PC-9 (cell line): ENCODE measurements at regions not wholly inside any gene's neighbourhood (a gene's known extent, or its start where the extent isn't known, plus 50 kb on each side); places are given as distances from the start of the nearest gene placed in this dataset.

Experiments used
- BruUV-seq: library from RNA; stranded (reverse); fragments of 400-500 nt; replicated peaks from 2 replicates; lab custom pipeline; 2021; lab: Mats Ljungman, UMichigan
- CTCF ChIA-PET: fragments of 300-600 bp; sonication (Branson Sonifier 250); formaldehyde crosslinking; loops from one replicate; lab custom pipeline; 2022; ENCODE audit warnings: antibody characterized with exemption; lab: Charles Lee
- POLR2A ChIA-PET: fragments of 300-600 bp; sonication (Branson Sonifier 250); formaldehyde crosslinking; loops from one replicate; lab custom pipeline; 2022; ENCODE audit warnings: antibody characterized with exemption; ENCODE audit not compliant: unreplicated experiment; lab: Charles Lee
- DNase-seq, 2 experiments: peaks; one replicate each; pipeline versions ENCODE4 v3.0.0 to v3.0.0-alpha.2; 2015 to 2022; ENCODE audit warnings: mixed read lengths in 1 of 2
- H2AFZ ChIP-seq: fragments of 200-600 bp; sonication (generic); 2 replicates; pipeline ENCODE4 v1.8.1; 2017; ENCODE audit warnings: antibody characterized with exemption
- H3F3A ChIP-seq: fragments of 200-600 bp; sonication (generic); 2 replicates; pipeline ENCODE4 v1.8.1; 2017; ENCODE audit warnings: antibody characterized with exemption, mild to moderate bottlenecking, low read depth; ENCODE audit not compliant: insufficient read depth
- H3K27ac ChIP-seq: fragments of 200-600 bp; sonication (generic); 2 replicates; pipeline ENCODE4 v1.6.1; 2016; ENCODE audit warnings: mixed run types
- H3K27me3 ChIP-seq: fragments of 200-600 bp; sonication (generic); 2 replicates; pipeline ENCODE4 v1.6.1; 2016; ENCODE audit warnings: low read depth, mixed run types; ENCODE audit not compliant: insufficient read depth
- H3K36me3 ChIP-seq: fragments of 200-600 bp; sonication (generic); 2 replicates; pipeline ENCODE4 v1.6.1; 2016; ENCODE audit warnings: low read depth, mixed run types
- H3K4me1 ChIP-seq: fragments of 200-600 bp; sonication (generic); replicated peaks from 2 replicates; pipeline ENCODE4 v1.6.1; 2016; ENCODE audit warnings: mixed run types; ENCODE audit not compliant: insufficient read depth
- H3K4me2 ChIP-seq: fragments of 200-600 bp; sonication (generic); 2 replicates; pipeline ENCODE4 v1.6.1; 2017; ENCODE audit warnings: mixed run types
- H3K4me3 ChIP-seq: fragments of 200-600 bp; sonication (generic); 2 replicates; pipeline ENCODE4 v1.6.1; 2016; ENCODE audit warnings: mixed run types
- H3K79me2 ChIP-seq: fragments of 200-600 bp; sonication (generic); 2 replicates; pipeline ENCODE4 v1.6.1; 2017; ENCODE audit warnings: low read depth, mixed run types
- H3K9me2 ChIP-seq: fragments of 200-600 bp; sonication (generic); 2 replicates; pipeline ENCODE4 v1.8.1; 2017; ENCODE audit warnings: mild to moderate bottlenecking; ENCODE audit not compliant: insufficient read depth
- H3K9me3 ChIP-seq: fragments of 200-600 bp; sonication (generic); 2 replicates; pipeline ENCODE4 v1.8.1; 2016; ENCODE audit warnings: low read depth; ENCODE audit not compliant: insufficient read depth
- H4K20me1 ChIP-seq: fragments of 200-600 bp; sonication (generic); 2 replicates; pipeline ENCODE4 v1.8.1; 2017; ENCODE audit not compliant: insufficient read depth
- EZH2 ChIP-seq: fragments of 200-600 bp; sonication (generic); IDR thresholded peaks from 2 replicates; pipeline ENCODE4 v1.8.0; 2017; ENCODE audit warnings: antibody characterized with exemption, low read depth
- intact Hi-C: fragments of 100-400 bp; cut with micrococcal nuclease; formaldehyde crosslinking; loops from one replicate; pipeline ENCODE4 v1.10.0; 2022; ENCODE audit not compliant: unreplicated experiment
- TF ChIP-seq, protein P1 (sequence below): fragments of 200-600 bp; sonication (generic); conservative IDR thresholded peaks from 2 replicates; pipeline ENCODE4 v1.6.1; 2017; ENCODE audit warnings: mixed run types, antibody characterized with exemption, mild to moderate bottlenecking, moderate library complexity

DNA sequence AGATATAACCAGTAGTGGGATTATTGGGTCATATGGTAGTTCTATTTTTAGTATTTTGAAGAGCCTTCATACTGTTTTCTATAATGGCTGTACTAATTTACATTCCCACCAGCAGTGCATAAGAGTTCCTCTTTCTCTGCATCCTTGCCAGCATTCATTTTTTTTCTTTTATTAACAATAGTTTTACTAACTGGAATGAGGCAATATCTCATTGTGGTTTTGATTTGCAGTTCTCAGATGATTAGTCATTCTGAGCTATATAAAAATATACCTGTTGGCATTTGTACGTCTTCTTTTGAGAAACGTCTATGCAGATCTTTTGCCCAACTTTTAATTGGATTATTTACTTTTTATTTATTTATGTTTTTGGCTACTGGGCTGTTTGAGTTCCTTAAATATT, 1579.3 kb upstream of the CDH6 start:
- DNase-seq = no peak
- no peak overlapping the region for H3K4me3 ChIP-seq
- no peak overlapping the region for H3K4me2 ChIP-seq
- intact Hi-C loops = no loop called here
- H3K36me3 ChIP-seq = no peaks in the 10 kb centered on the region
- H3K27me3 ChIP-seq = no peaks in the 10 kb centered on the region
- H3K9me3 ChIP-seq = no peaks in the 10 kb centered on the region
- no peak overlapping the region for H3K27ac ChIP-seq
- peaks cover 3% of the 10 kb centered on the region; the same call in 1 of the 2 replicates for H3K9me2 ChIP-seq
- TF ChIP-seq, protein P1, sequence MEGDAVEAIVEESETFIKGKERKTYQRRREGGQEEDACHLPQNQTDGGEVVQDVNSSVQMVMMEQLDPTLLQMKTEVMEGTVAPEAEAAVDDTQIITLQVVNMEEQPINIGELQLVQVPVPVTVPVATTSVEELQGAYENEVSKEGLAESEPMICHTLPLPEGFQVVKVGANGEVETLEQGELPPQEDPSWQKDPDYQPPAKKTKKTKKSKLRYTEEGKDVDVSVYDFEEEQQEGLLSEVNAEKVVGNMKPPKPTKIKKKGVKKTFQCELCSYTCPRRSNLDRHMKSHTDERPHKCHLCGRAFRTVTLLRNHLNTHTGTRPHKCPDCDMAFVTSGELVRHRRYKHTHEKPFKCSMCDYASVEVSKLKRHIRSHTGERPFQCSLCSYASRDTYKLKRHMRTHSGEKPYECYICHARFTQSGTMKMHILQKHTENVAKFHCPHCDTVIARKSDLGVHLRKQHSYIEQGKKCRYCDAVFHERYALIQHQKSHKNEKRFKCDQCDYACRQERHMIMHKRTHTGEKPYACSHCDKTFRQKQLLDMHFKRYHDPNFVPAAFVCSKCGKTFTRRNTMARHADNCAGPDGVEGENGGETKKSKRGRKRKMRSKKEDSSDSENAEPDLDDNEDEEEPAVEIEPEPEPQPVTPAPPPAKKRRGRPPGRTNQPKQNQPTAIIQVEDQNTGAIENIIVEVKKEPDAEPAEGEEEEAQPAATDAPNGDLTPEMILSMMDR = no peak
- TF ChIP-seq EZH2 = no peak
- ChIA-PET POLR2A (no interaction called here), CTCF (no interaction called here)
- H3K79me2 ChIP-seq = no peaks in the 10 kb centered on the region
- no peaks in the 10 kb centered on the region for H4K20me1 ChIP-seq
- no TSS peak for BruUV-seq
- no peaks in the 10 kb centered on the region for H3K4me1 ChIP-seq
- no peak overlapping the region for H2AFZ ChIP-seq
- no peaks in the 10 kb centered on the region for H3F3A ChIP-seq

DNA sequence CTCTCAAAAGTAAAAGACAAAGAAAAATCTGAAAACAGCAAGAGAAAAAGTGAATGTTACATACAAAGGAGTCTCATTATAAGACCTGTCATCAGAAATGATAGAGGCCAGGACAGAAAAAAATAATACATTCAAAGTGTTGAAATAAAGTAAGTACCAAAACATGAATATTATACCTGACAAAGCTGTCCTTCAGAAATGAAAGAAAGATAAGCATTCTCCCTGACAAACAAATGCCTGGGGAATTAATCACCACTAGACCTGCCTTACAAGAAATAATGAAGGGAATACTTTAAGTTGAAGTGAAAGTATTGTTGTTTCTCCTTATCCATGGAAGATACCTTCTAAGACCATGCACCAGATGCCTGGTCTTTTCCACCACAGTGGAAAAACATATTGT, 1605.2 kb upstream of the CDH6 start:
- no peak for TF ChIP-seq EZH2
- TF ChIP-seq, protein P1 = no peak
- Histone ChIP-seq H3F3A (no peaks in the 10 kb centered on the region), H3K9me3 (no peaks in the 10 kb centered on the region), H3K79me2 (no peaks in the 10 kb centered on the region), H3K9me2 (no peaks in the 10 kb centered on the region), H3K27ac (0 out of 2 replicates have a peak overlapping the region, but pooled peaks have one; percentile 1), H3K4me2 (peak overlapping the region; percentile 7), H2AFZ (no peak overlapping the region), H3K4me1 (no peaks in the 10 kb centered on the region), H3K27me3 (no peaks in the 10 kb centered on the region), H3K4me3 (no peak overlapping the region), H4K20me1 (no peaks in the 10 kb centered on the region), H3K36me3 (no peaks in the 10 kb centered on the region)
- no peak for DNase-seq
- ChIA-PET POLR2A (no interaction called here), CTCF (no interaction called here)
- intact Hi-C loops = no loop called here
- no TSS peak for BruUV-seq

DNA sequence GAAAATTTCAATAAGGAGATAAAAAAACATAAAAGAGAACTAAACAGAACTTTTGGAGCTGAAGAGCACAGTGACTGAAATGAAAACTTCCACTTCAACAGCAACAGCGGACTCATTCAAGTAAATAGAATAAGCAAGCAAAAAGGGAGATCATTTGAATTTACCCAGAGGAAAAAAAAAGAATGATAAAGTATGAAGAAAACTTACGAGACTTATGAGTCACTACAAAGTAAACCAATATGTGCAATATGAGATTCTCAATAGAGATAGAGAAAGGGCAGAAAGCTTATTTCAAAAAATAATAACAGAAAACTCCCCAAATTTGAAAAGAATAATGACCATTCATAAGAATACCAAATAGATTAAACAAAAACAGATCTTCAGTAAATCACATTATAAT, 1605.7 kb upstream of the CDH6 start:
- BruUV-seq = no TSS peak
- no peak for TF ChIP-seq EZH2
- TF ChIP-seq, protein P1 = no peak
- Histone ChIP-seq H3K4me2 (peak overlapping the region; percentile 7), H3K4me1 (no peaks in the 10 kb centered on the region), H3K36me3 (no peaks in the 10 kb centered on the region), H3K79me2 (no peaks in the 10 kb centered on the region), H2AFZ (no peak overlapping the region), H3K27ac (0 out of 2 replicates have a peak overlapping the region, but pooled peaks have one; percentile 1), H3K9me2 (no peaks in the 10 kb centered on the region), H4K20me1 (no peaks in the 10 kb centered on the region), H3F3A (no peaks in the 10 kb centered on the region), H3K4me3 (no peak overlapping the region), H3K27me3 (no peaks in the 10 kb centered on the region), H3K9me3 (no peaks in the 10 kb centered on the region)
- ChIA-PET CTCF (no interaction called here), POLR2A (no interaction called here)
- no peak for DNase-seq
- intact Hi-C loops = no loop called here
